IMR-90 (cell line): ENCODE measurements at regions not wholly inside any gene's neighbourhood (a gene's known extent, or its start where the extent isn't known, plus 50 kb on each side); places are given as distances from the start of the nearest gene placed in this dataset.

Source experiments
- ATAC-seq: fragments of 200-7000 bp; cut with Tn5 transposase; 2 replicates; pipeline ENCODE4 v1.9.1; 2020; ENCODE audit warnings: low read depth, mild to moderate bottlenecking, moderate library complexity
- BruUV-seq: library from RNA; stranded (reverse); fragments of 400-500 nt; replicated peaks from 2 replicates; lab custom pipeline; 2021; lab: Mats Ljungman, UMichigan
- CTCF ChIA-PET: fragments of 300-600 bp; formaldehyde crosslinking; extraction: SDS; loops from one replicate; lab custom pipeline; 2021; ENCODE audit warnings: antibody characterized with exemption; lab: Yijun Ruan, JAX
- POLR2A ChIA-PET: fragments of 300-600 bp; sonication (Branson Sonifier 250); formaldehyde crosslinking; loops from one replicate; lab custom pipeline; 2022; ENCODE audit warnings: antibody characterized with exemption; ENCODE audit not compliant: unreplicated experiment; lab: Charles Lee
- DNase-seq: peaks from one replicate; pipeline ENCODE4 v3.0.0; 2013
- H2AFZ ChIP-seq: replicated peaks from 2 replicates; pipeline ENCODE3; 2013; ENCODE audit warnings: low read length, mild to moderate bottlenecking; ENCODE audit not compliant: poor library complexity
- H2AK5ac ChIP-seq: 2 replicates; pipeline ENCODE4 v1.6.1; 2013; ENCODE audit warnings: low read depth, low read length, inconsistent platforms
- H2AK9ac ChIP-seq: replicated peaks from 2 replicates; pipeline ENCODE3; 2013; ENCODE audit warnings: mild to moderate bottlenecking, low read depth, low read length, moderate library complexity; ENCODE audit not compliant: poor library complexity
- H2BK120ac ChIP-seq: 2 replicates; pipeline ENCODE4 v1.6.1; 2013; ENCODE audit warnings: low read depth, low read length, inconsistent platforms
- H2BK15ac ChIP-seq: 3 replicates; pipeline ENCODE4 v1.6.1; 2013; ENCODE audit warnings: low read depth, low read length, inconsistent platforms
- H2BK20ac ChIP-seq: 2 replicates; pipeline ENCODE4 v1.6.1; 2013; ENCODE audit warnings: low read depth, mild to moderate bottlenecking, inconsistent platforms, low read length, moderate library complexity
- H2BK5ac ChIP-seq: 2 replicates; pipeline ENCODE4 v1.6.1; 2013; ENCODE audit warnings: mild to moderate bottlenecking, low read depth, low read length, inconsistent platforms; ENCODE audit not compliant: poor library complexity, severe bottlenecking
- H3K14ac ChIP-seq: replicated peaks from 2 replicates; pipeline ENCODE4 v1.6.1; 2013; ENCODE audit warnings: low read depth, low read length, inconsistent platforms
- H3K18ac ChIP-seq: 2 replicates; pipeline ENCODE4 v1.6.1; 2013; ENCODE audit warnings: low read depth, low read length, control low read depth
- H3K23ac ChIP-seq: 2 replicates; pipeline ENCODE4 v1.6.1; 2013; ENCODE audit warnings: low read depth, low read length, inconsistent platforms
- H3K27ac ChIP-seq: 2 replicates; pipeline ENCODE4 v1.5.1; 2013; ENCODE audit warnings: mild to moderate bottlenecking, control low read depth, low read length; ENCODE audit not compliant: insufficient read depth
- H3K27me3 ChIP-seq: 2 replicates; pipeline ENCODE4 v1.6.1; 2013; ENCODE audit warnings: low read length; ENCODE audit not compliant: control insufficient read depth, insufficient read depth
- H3K36me3 ChIP-seq: 2 replicates; pipeline ENCODE4 v1.6.1; 2013; ENCODE audit warnings: low read length, mixed read lengths; ENCODE audit not compliant: control insufficient read depth, insufficient read depth
- H3K4ac ChIP-seq: 2 replicates; pipeline ENCODE4 v1.6.1; 2013; ENCODE audit warnings: low read depth, low read length, inconsistent platforms
- H3K4me1 ChIP-seq: 2 replicates; pipeline ENCODE4 v1.6.1; 2013; ENCODE audit warnings: low read length, mixed read lengths; ENCODE audit not compliant: control insufficient read depth, insufficient read depth
- H3K4me2 ChIP-seq: 2 replicates; pipeline ENCODE4 v1.6.1; 2013; ENCODE audit warnings: low read depth, mild to moderate bottlenecking, control low read depth, low read length, moderate library complexity
- H3K4me3 ChIP-seq: 2 replicates; pipeline ENCODE4 v1.5.1; 2013; ENCODE audit warnings: low read depth, mild to moderate bottlenecking, control low read depth, low read length, moderate library complexity; ENCODE audit not compliant: insufficient read depth
- H3K56ac ChIP-seq: 2 replicates; pipeline ENCODE4 v1.6.1; 2013; ENCODE audit warnings: low read length, inconsistent platforms; ENCODE audit not compliant: insufficient read depth; ENCODE audit errors: extremely low read depth
- H3K79me1 ChIP-seq, 2 experiments: 2 replicates each; pipeline ENCODE4 v1.6.1; 2013; ENCODE audit warnings: low read length in 2 of 2, inconsistent platforms in 1 of 2, low read depth in 1 of 2
- H3K9ac ChIP-seq: 2 replicates; pipeline ENCODE4 v1.6.1; 2013; ENCODE audit warnings: low read depth, low read length, control low read depth
- H3K9me1 ChIP-seq: 2 replicates; pipeline ENCODE4 v1.6.1; 2013; ENCODE audit warnings: low read length, inconsistent platforms; ENCODE audit not compliant: insufficient read depth
- H3K9me3 ChIP-seq: 2 replicates; pipeline ENCODE4 v1.6.1; 2013; ENCODE audit warnings: low read length; ENCODE audit not compliant: control insufficient read depth, insufficient read depth
- H4K20me1 ChIP-seq: 2 replicates; pipeline ENCODE4 v1.6.1; 2013; ENCODE audit warnings: low read length, inconsistent platforms; ENCODE audit not compliant: insufficient read depth
- H4K5ac ChIP-seq: 2 replicates; pipeline ENCODE4 v1.6.1; 2013; ENCODE audit warnings: mild to moderate bottlenecking, low read depth, low read length, control low read depth
- H4K8ac ChIP-seq, 2 experiments: 2 replicates each; pipeline ENCODE4 v1.6.1; 2013; ENCODE audit warnings: low read depth in 2 of 2, low read length in 2 of 2, control low read depth in 1 of 2, inconsistent platforms in 1 of 2
- H4K91ac ChIP-seq: 2 replicates; pipeline ENCODE4 v1.6.1; 2013; ENCODE audit warnings: low read depth, low read length, inconsistent platforms; ENCODE audit not compliant: insufficient read depth
- BHLHE40 ChIP-seq: fragments of 150-350 bp; IDR thresholded peaks from 2 replicates; pipeline ENCODE4 v1.6.1; 2016; ENCODE audit warnings: mild to moderate bottlenecking, low read depth, low read length
- CTCF ChIP-seq: conservative IDR thresholded peaks from 2 replicates; pipeline ENCODE4 v1.5.1; 2012; ENCODE audit warnings: mild to moderate bottlenecking, low read depth, low read length, improper control_type of control experiment
- WGBS, 2 experiments: methylation state at CpG; one replicate each; pipeline versions ENCODE4 v1.1.5 to v1.1.7; 2013; ENCODE audit warnings: missing lambda C conversion rate in 2 of 2; ENCODE audit not compliant: insufficient read length in 1 of 2; ENCODE audit errors: extremely low coverage in 2 of 2; 5-methylcytosine and 5-hydroxymethylcytosine counted together
- dilution Hi-C: fragments of 300-500 bp; cut with HindIII; formaldehyde crosslinking; loops from one replicate; pipeline ENCODE4 v1.14.3; 2018; ENCODE audit warnings: low sequenced_read_pairs; ENCODE audit not compliant: unreplicated experiment
- in situ Hi-C: fragments of 300-500 bp; cut with MboI; formaldehyde crosslinking; loops from 3 replicates; pipeline ENCODE4 v1.14.3; 2019; ENCODE audit warnings: low sequenced_read_pairs, inconsistent platforms, mixed read lengths
- intact Hi-C: fragments of 100-400 bp; cut with micrococcal nuclease; formaldehyde crosslinking; loops from 2 replicates; pipeline ENCODE4 v1.10.0; 2022

GRCh38 chr18:77442393-77442792 is 192.7 kb downstream of the GALR1 start:
- H3K9ac ChIP-seq: no peak overlapping the region

More at GRCh38 chr18:77442393-77442792, 192.7 kb downstream of the GALR1 start:
- no peak overlapping the region for H2BK5ac ChIP-seq
- H3K4me1 ChIP-seq: no peaks in the 10 kb centered on the region
- H3K4ac ChIP-seq: no peak overlapping the region
- H3K9me1 ChIP-seq: no peaks in the 10 kb centered on the region
- H2BK15ac ChIP-seq: no peak overlapping the region
- H3K4me2 ChIP-seq: no peak overlapping the region
- no peaks in the 10 kb centered on the region for H3K79me1 ChIP-seq
- no peak overlapping the region for H3K23ac ChIP-seq
- H2BK120ac ChIP-seq: no peak overlapping the region
- no CpG with 5 or more reads among the region's 6 CpGs for WGBS, 2 experiments
- ChIA-PET CTCF (no interaction called here), POLR2A (no interaction called here)
- H3K9me3 ChIP-seq: peaks cover 22% of the 10 kb centered on the region
- H3K14ac ChIP-seq: no peak overlapping the region
- no peak overlapping the region for H3K18ac ChIP-seq
- no peak overlapping the region for H2AFZ ChIP-seq
- no peak overlapping the region for H4K5ac ChIP-seq
- H4K91ac ChIP-seq: no peak overlapping the region
- TF ChIP-seq CTCF: no peak
- TF ChIP-seq BHLHE40: no peak
- H3K27me3 ChIP-seq: no peaks in the 10 kb centered on the region
- in situ Hi-C loops: no loop called here
- no peak overlapping the region for H3K27ac ChIP-seq
- BruUV-seq: no TSS peak
- no peak overlapping the region for H4K8ac ChIP-seq
- no peak overlapping the region for H2AK5ac ChIP-seq
- H3K36me3 ChIP-seq: no peaks in the 10 kb centered on the region
- no peak overlapping the region for H3K56ac ChIP-seq
- no peak for DNase-seq
- H2AK9ac ChIP-seq: no peak overlapping the region
- H3K4me3 ChIP-seq: no peak overlapping the region
- no peak overlapping the region for H2BK20ac ChIP-seq
- ATAC-seq: no peak
- H4K20me1 ChIP-seq: no peaks in the 10 kb centered on the region
- dilution Hi-C loops: no loop called here
- intact Hi-C loops: no loop called here
